ENCODE measurements at regions not wholly inside any gene's neighbourhood (a gene's known extent, or its start where the extent isn't known, plus 50 kb on each side); places are given as distances from the start of the nearest gene placed in this dataset.
"Not testable (repeated sequence)": the region's sequence is repeated elsewhere in the genome, so short reads cannot be mapped to it uniquely, and the experiment has no call there.

- no peak for DNase-seq (ENCODE audit: low spot score)
These were observed 948.3 kb upstream of the GYPC start for GRCh38 chr2:125707611-125708010.

GRCh38 chr2:125710561-125710960 is 945.4 kb upstream of the GYPC start:
- peak; percentile 1 for DNase-seq (ENCODE audit: low spot score)

GRCh38 chr2:125711075-125711474 is 944.9 kb upstream of the GYPC start:
- no peak for DNase-seq (ENCODE audit: low spot score)

GRCh38 chr2:125713533-125713932 is 942.4 kb upstream of the GYPC start:
- no peak for DNase-seq (ENCODE audit: low spot score)

- DNase-seq (ENCODE audit: low spot score) = no peak
These were observed 934.8 kb upstream of the GYPC start for GRCh38 chr2:125721072-125721721.

- DNase-seq (ENCODE audit: low spot score) = no peak
These were observed 925.0 kb upstream of the GYPC start for GRCh38 chr2:125730921-125731320.

- no peak for DNase-seq (ENCODE audit: low spot score)
These were observed 919.7 kb upstream of the GYPC start for GRCh38 chr2:125736306-125736705.

GRCh38 chr2:125745514-125745913 is 910.4 kb upstream of the GYPC start:
- DNase-seq (ENCODE audit: low spot score) = peak; percentile 33

- no peak for DNase-seq (ENCODE audit: low spot score)
These were observed 909.4 kb upstream of the GYPC start for GRCh38 chr2:125746321-125747164.

GRCh38 chr2:125747165-125747425 is 908.9 kb upstream of the GYPC start:
- no peak for DNase-seq (ENCODE audit: low spot score)

GRCh38 chr2:125756431-125756830 is 899.5 kb upstream of the GYPC start:
- DNase-seq (ENCODE audit: low spot score) = no peak

GRCh38 chr2:125796784-125797183 is 859.2 kb upstream of the GYPC start:
- DNase-seq (ENCODE audit: low spot score) = no peak

- no peak for DNase-seq (ENCODE audit: low spot score)
These were observed 858.8 kb upstream of the GYPC start for GRCh38 chr2:125797192-125797591.

- DNase-seq (ENCODE audit: low spot score) = no peak
These were observed 833.2 kb upstream of the GYPC start for GRCh38 chr2:125822746-125823145.

GRCh38 chr2:125825781-125826180 is 830.2 kb upstream of the GYPC start:
- not testable (repeated sequence) for DNase-seq (ENCODE audit: low spot score)

GRCh38 chr2:125837128-125837527 is 818.8 kb upstream of the GYPC start:
- no peak for DNase-seq (ENCODE audit: low spot score)

- DNase-seq (ENCODE audit: low spot score) = no peak
These were observed 818.3 kb upstream of the GYPC start for GRCh38 chr2:125837611-125838010.

GRCh38 chr2:125839945-125840344 is 816.0 kb upstream of the GYPC start:
- DNase-seq (ENCODE audit: low spot score) = no peak

- DNase-seq (ENCODE audit: low spot score) = no peak
These were observed 813.9 kb upstream of the GYPC start for GRCh38 chr2:125842041-125842440.

GRCh38 chr2:125850541-125850940 is 805.4 kb upstream of the GYPC start:
- DNase-seq (ENCODE audit: low spot score) = no peak

- no peak for DNase-seq (ENCODE audit: low spot score)
These were observed 803.6 kb upstream of the GYPC start for GRCh38 chr2:125852364-125852763.

GRCh38 chr2:125853626-125854025 is 802.3 kb upstream of the GYPC start:
- no peak for DNase-seq (ENCODE audit: low spot score)

GRCh38 chr2:125855204-125855603 is 800.8 kb upstream of the GYPC start:
- DNase-seq (ENCODE audit: low spot score) = no peak

Measured in H4 (cell line).